Progenitor cell of endocrine pancreas (in vitro differentiated cells): ENCODE measurements at regions not wholly inside any gene's neighbourhood (a gene's known extent, or its start where the extent isn't known, plus 50 kb on each side); places are given as distances from the start of the nearest gene placed in this dataset.

ENCODE experiments used
- DNase-seq: peaks from one replicate; pipeline ENCODE4 v3.0.0; 2021; ENCODE audit warnings: low spot score; ENCODE audit not compliant: unreplicated experiment
- H3K27ac Mint-ChIP-seq: 2 replicates; pipeline ENCODE4 v1.8.0; 2021; ENCODE audit warnings: mild to moderate bottlenecking, moderate library complexity, mixed read lengths
- H3K27me3 Mint-ChIP-seq: 2 replicates; pipeline ENCODE4 v1.8.0; 2021; ENCODE audit warnings: mixed read lengths
- H3K36me3 Mint-ChIP-seq: 2 replicates; pipeline ENCODE4 v1.8.0; 2022; ENCODE audit warnings: mixed read lengths; ENCODE audit not compliant: insufficient read depth
- H3K4me1 Mint-ChIP-seq: 2 replicates; pipeline ENCODE4 v1.8.0; 2021; ENCODE audit warnings: low read depth, mixed read lengths
- H3K4me3 Mint-ChIP-seq: 2 replicates; pipeline ENCODE4 v1.8.0; 2021; ENCODE audit warnings: low read depth, mild to moderate bottlenecking, moderate library complexity, mixed read lengths
- H3K9me3 Mint-ChIP-seq: 2 replicates; pipeline ENCODE4 v1.8.0; 2021; ENCODE audit warnings: low read depth, mixed read lengths
- TF ChIP-seq, protein P1 (sequence below): fragments of 200-600 bp; sonication (generic); IDR thresholded peaks from one replicate; pipeline ENCODE4 v1.5.0; 2021; ENCODE audit warnings: antibody characterized with exemption, mild to moderate bottlenecking; ENCODE audit not compliant: unreplicated experiment

DNA sequence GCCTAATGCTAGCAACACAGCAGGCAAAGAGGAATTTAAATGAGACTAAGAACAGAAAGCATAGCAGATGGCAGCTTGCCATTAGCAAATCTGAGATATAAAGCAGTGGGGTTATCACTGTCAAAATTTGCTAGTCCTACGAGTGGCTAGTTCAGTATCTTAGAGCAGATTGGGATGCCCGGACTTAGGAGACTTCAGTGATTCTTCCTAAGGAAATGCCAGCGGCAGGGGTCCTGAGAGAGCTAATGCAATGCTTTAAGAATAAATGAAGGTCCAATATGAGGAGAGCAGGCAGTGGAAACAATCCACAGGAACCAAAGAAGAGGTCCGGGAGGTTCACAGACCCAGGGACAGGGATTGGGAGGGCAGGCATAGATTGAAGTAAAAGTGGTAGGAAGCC lies 169.3 kb upstream of the NPSR1 start:
- Mint-ChIP-seq H3K4me1 (no peaks in the 10 kb centered on the region), H3K36me3 (no peaks in the 10 kb centered on the region), H3K9me3 (peaks cover 3% of the 10 kb centered on the region), H3K27me3 (peaks cover 6% of the 10 kb centered on the region), H3K4me3 (no peak overlapping the region), H3K27ac (no peak overlapping the region)
- TF ChIP-seq, protein P1, sequence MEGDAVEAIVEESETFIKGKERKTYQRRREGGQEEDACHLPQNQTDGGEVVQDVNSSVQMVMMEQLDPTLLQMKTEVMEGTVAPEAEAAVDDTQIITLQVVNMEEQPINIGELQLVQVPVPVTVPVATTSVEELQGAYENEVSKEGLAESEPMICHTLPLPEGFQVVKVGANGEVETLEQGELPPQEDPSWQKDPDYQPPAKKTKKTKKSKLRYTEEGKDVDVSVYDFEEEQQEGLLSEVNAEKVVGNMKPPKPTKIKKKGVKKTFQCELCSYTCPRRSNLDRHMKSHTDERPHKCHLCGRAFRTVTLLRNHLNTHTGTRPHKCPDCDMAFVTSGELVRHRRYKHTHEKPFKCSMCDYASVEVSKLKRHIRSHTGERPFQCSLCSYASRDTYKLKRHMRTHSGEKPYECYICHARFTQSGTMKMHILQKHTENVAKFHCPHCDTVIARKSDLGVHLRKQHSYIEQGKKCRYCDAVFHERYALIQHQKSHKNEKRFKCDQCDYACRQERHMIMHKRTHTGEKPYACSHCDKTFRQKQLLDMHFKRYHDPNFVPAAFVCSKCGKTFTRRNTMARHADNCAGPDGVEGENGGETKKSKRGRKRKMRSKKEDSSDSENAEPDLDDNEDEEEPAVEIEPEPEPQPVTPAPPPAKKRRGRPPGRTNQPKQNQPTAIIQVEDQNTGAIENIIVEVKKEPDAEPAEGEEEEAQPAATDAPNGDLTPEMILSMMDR: no peak
- DNase-seq: no peak

DNA sequence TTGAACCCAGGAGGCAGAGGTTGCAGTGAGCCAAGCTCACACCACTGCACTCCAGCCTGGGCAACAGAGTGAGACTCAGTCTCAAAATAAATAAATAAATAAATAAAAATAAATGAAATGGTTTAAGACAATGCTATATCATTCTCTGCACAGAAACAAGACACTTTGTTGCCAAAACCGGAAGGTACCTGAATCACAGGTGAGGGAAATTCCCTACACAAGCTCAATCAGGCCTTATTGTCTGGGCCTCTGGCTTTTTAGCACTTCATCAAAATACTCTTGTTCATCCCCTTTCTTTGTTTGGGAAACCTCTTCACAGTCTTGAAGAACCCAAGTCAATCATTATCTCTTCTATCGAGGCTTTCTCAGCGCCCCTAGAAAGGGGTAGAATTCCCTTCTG lies 166.1 kb upstream of the NPSR1 start:
- H3K4me3 Mint-ChIP-seq: no peak overlapping the region
- H3K27me3 Mint-ChIP-seq: peaks cover 5% of the 10 kb centered on the region
- peaks cover 3% of the 10 kb centered on the region for H3K9me3 Mint-ChIP-seq
- TF ChIP-seq, protein P1: no peak
- H3K4me1 Mint-ChIP-seq: no peaks in the 10 kb centered on the region
- DNase-seq: no peak
- no peaks in the 10 kb centered on the region for H3K36me3 Mint-ChIP-seq
- H3K27ac Mint-ChIP-seq: no peak overlapping the region

DNA sequence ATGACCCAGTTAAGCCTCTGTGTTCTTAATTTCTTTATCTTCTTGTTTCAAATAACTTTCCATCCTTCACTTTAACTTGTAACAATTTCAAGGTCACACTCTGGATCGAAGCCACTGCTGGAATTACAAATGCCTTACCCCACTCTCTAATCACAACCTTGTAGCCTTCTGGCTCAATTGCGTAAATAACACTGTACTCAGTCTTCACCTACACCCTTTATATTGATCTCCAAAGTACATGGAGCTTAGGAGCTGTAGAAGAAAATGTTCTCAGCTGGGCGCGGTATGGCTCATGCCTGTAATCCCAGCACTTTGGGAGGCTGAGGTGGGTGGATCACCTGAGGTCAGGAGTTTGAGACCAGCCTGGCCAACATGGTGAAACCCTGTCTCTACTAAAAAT lies 164.3 kb upstream of the NPSR1 start:
- H3K36me3 Mint-ChIP-seq: no peaks in the 10 kb centered on the region
- H3K4me3 Mint-ChIP-seq: no peak overlapping the region
- H3K9me3 Mint-ChIP-seq: peaks cover 3% of the 10 kb centered on the region
- H3K4me1 Mint-ChIP-seq: no peaks in the 10 kb centered on the region
- no peak for DNase-seq
- TF ChIP-seq, protein P1: no peak
- peaks cover 5% of the 10 kb centered on the region for H3K27me3 Mint-ChIP-seq
- H3K27ac Mint-ChIP-seq: no peak overlapping the region

DNA sequence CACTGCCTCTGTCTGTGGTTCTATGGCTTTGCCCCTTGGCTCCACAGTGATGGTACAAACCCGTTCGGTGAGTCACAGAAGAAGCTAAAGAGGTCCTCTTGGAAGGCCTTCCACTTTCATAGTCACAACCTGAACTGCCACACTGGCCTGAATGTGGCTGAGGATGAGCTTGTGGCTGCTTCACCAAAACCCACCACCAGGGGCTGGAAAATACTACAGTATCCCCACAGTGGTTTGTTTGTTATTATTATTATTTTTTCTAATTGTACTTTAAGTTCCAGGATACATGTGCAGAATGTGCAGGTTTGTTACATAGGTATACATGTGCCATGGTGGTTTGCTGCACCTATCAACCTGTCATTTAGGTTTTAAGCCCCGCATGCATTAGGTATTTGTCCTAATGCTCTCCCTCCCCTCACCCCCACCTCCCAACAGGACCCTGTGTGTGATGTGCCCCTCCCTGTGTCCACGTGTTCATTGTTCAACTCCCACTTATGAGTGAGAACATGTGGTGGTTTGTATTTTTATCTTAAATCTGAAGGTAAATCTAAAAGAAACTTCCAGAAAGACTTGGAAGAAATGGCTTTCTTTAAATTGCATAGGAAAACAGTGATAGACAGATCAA lies 160.8 kb upstream of the NPSR1 start:
- peaks cover 5% of the 10 kb centered on the region for H3K27me3 Mint-ChIP-seq
- no peak for DNase-seq
- H3K36me3 Mint-ChIP-seq: no peaks in the 10 kb centered on the region
- H3K9me3 Mint-ChIP-seq: peaks cover 3% of the 10 kb centered on the region
- H3K4me3 Mint-ChIP-seq: no peak overlapping the region
- TF ChIP-seq, protein P1: peak; percentile 55
- no peaks in the 10 kb centered on the region for H3K4me1 Mint-ChIP-seq
- no peak overlapping the region for H3K27ac Mint-ChIP-seq

DNA sequence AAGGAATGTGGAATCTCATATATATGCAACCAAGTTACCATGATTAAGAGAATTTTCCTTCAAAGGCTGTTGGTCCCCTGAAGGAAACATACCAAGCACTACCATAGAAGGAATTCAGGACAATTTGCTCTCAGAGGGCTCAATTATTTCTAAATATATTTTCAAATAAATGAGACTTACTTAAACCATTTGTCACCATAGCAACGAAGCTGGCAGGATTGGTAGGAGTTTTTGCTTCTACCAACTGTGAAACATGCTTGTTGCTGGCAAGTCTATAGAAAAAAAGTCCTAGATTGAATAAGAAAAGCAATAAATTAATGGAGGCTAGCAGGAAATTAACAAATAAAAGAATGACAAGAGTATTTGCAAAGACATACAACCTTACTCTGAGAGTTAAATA lies 156.9 kb upstream of the NPSR1 start:
- Mint-ChIP-seq H3K4me3 (no peak overlapping the region), H3K4me1 (no peaks in the 10 kb centered on the region)

More for the DNA sequence above, 156.9 kb upstream of the NPSR1 start:
- Mint-ChIP-seq H3K9me3 (peaks cover 3% of the 10 kb centered on the region), H3K27ac (no peak overlapping the region), H3K27me3 (peaks cover under 1% of the 10 kb centered on the region), H3K36me3 (no peaks in the 10 kb centered on the region)
- TF ChIP-seq, protein P1: no peak
- DNase-seq: no peak
